DND-41 (cell line): ENCODE measurements at regions not wholly inside any gene's neighbourhood (a gene's known extent, or its start where the extent isn't known, plus 50 kb on each side); places are given as distances from the start of the nearest gene placed in this dataset.

Source experiments
- ATAC-seq: fragments of 200-7000 bp; cut with Tn5 transposase; 3 replicates; pipeline ENCODE4 v1.9.1; 2021; ENCODE audit warnings: low read depth; ENCODE audit not compliant: insufficient read depth
- DNase-seq: peaks from one replicate; pipeline ENCODE4 v3.0.0-alpha.2; 2020
- H2AFZ ChIP-seq: 2 replicates; pipeline ENCODE4 v1.6.0; 2012; ENCODE audit warnings: low read depth, low read length
- H3K27ac ChIP-seq: 2 replicates; pipeline ENCODE4 v1.5.1; 2012; ENCODE audit warnings: low read length, inconsistent platforms
- H3K27me3 ChIP-seq: fragments of 200-600 bp; sonication (generic); 2 replicates; pipeline ENCODE4 v1.6.0; 2012; ENCODE audit warnings: low read length, mild to moderate bottlenecking, inconsistent platforms; ENCODE audit not compliant: insufficient read depth, poor library complexity
- H3K36me3 ChIP-seq: 2 replicates; pipeline ENCODE4 v1.5.1; 2012; ENCODE audit warnings: low read length, inconsistent platforms; ENCODE audit not compliant: insufficient read depth
- H3K4me1 ChIP-seq: 2 replicates; pipeline ENCODE4 v1.5.1; 2012; ENCODE audit warnings: mild to moderate bottlenecking, low read length; ENCODE audit not compliant: insufficient read depth
- H3K4me2 ChIP-seq: 2 replicates; pipeline ENCODE4 v1.6.0; 2012; ENCODE audit warnings: mild to moderate bottlenecking, moderate library complexity, low read length, inconsistent platforms; ENCODE audit not compliant: insufficient read depth
- H3K4me3 ChIP-seq, 2 experiments: fragments of 200-600 bp in 1 of 2; shearing (Covaris generic) in 1 of 2; 2 replicates each; pipeline ENCODE4 v1.5.1; 2012 to 2016; ENCODE audit warnings: inconsistent platforms in 2 of 2, low read length in 2 of 2, mild to moderate bottlenecking in 2 of 2, low read depth in 1 of 2, moderate library complexity in 1 of 2
- H3K79me2 ChIP-seq: 2 replicates; pipeline ENCODE4 v1.6.0; 2012; ENCODE audit warnings: low read length, inconsistent platforms; ENCODE audit not compliant: insufficient read depth
- H3K9ac ChIP-seq: 2 replicates; pipeline ENCODE4 v1.6.0; 2012; ENCODE audit warnings: low read depth, mild to moderate bottlenecking, inconsistent platforms, low read length, moderate library complexity
- H3K9me3 ChIP-seq: 2 replicates; pipeline ENCODE4 v1.5.1; 2012; ENCODE audit warnings: low read length, moderate library complexity, mild to moderate bottlenecking, inconsistent platforms; ENCODE audit not compliant: insufficient read depth, severe bottlenecking
- H4K20me1 ChIP-seq: 2 replicates; pipeline ENCODE4 v1.6.0; 2012; ENCODE audit warnings: low read length; ENCODE audit not compliant: insufficient read depth
- EZH2 ChIP-seq: IDR thresholded peaks from 3 replicates; pipeline ENCODE4 v1.6.1; 2012; ENCODE audit warnings: borderline replicate concordance, low read depth, mild to moderate bottlenecking, moderate library complexity, low read length, inconsistent platforms; ENCODE audit not compliant: severe bottlenecking
- TF ChIP-seq, protein P1 (sequence below): IDR thresholded peaks from 2 replicates; pipeline ENCODE4 v1.5.1; 2012; ENCODE audit warnings: borderline replicate concordance, low read length, moderate library complexity, mild to moderate bottlenecking; ENCODE audit not compliant: poor library complexity, severe bottlenecking; ENCODE audit errors: extremely low read depth

DNA sequence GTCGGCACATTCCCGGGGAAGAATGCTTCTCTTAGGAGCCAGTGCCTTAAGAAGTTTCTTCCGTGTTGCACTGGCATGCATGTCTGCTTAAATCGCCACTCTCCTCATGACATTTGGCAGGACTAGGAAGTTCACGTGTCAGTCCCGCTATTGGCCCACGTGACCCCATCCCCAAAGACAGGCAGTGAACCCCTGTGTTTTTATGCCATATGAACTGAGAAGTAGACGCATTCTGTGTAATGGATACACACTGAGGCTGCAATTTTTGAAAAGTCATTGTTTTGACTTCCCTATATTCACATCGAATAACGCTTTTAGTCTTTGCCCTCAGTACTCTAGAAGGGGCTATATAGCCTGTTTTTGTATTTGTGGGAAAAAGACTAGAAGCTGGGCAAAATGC lies 125.6 kb upstream of the TBL1XR1 start:
- Histone ChIP-seq H3K4me2 (no peak overlapping the region), H3K27ac (no peak overlapping the region), H2AFZ (no peak overlapping the region), H3K27me3 (no peaks in the 10 kb centered on the region), H3K9ac (no peak overlapping the region), H3K4me1 (peaks cover 15% of the 10 kb centered on the region), H4K20me1 (no peaks in the 10 kb centered on the region), H3K79me2 (no peaks in the 10 kb centered on the region), H3K36me3 (no peaks in the 10 kb centered on the region), H3K9me3 (no peaks in the 10 kb centered on the region), H3K4me3 (no peak overlapping the region)
- DNase-seq (no peak), ATAC-seq (no peak)
- no peak for TF ChIP-seq EZH2
- TF ChIP-seq, protein P1, sequence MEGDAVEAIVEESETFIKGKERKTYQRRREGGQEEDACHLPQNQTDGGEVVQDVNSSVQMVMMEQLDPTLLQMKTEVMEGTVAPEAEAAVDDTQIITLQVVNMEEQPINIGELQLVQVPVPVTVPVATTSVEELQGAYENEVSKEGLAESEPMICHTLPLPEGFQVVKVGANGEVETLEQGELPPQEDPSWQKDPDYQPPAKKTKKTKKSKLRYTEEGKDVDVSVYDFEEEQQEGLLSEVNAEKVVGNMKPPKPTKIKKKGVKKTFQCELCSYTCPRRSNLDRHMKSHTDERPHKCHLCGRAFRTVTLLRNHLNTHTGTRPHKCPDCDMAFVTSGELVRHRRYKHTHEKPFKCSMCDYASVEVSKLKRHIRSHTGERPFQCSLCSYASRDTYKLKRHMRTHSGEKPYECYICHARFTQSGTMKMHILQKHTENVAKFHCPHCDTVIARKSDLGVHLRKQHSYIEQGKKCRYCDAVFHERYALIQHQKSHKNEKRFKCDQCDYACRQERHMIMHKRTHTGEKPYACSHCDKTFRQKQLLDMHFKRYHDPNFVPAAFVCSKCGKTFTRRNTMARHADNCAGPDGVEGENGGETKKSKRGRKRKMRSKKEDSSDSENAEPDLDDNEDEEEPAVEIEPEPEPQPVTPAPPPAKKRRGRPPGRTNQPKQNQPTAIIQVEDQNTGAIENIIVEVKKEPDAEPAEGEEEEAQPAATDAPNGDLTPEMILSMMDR, result no peak

DNA sequence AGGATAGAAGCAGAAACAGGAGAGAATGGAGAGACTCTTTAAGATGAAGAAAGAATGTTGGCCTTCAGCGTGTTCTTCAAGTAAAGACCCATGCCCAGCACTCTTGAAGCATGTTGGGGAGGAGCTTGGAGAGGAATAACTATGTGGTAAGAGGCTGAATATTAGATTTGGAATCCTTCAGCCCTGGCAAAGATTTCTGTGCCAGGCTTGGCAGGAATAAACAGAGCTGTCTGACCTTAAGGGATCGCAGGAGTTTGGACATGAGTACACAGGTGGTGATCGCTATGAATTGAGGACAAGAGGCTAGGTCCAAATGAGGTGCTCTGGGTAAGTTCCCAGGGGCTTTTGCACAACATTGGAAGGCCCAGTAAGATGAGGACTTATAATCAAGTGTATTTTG lies 132.6 kb upstream of the TBL1XR1 start:
- Histone ChIP-seq H3K27me3 (no peaks in the 10 kb centered on the region), H3K36me3 (no peaks in the 10 kb centered on the region), H3K9me3 (no peaks in the 10 kb centered on the region), H3K9ac (no peak overlapping the region), H3K4me3 (no peak overlapping the region), H3K4me2 (no peak overlapping the region), H2AFZ (no peak overlapping the region), H4K20me1 (no peaks in the 10 kb centered on the region), H3K79me2 (no peaks in the 10 kb centered on the region), H3K4me1 (no peaks in the 10 kb centered on the region), H3K27ac (no peak overlapping the region)
- TF ChIP-seq, protein P1, result no peak
- no peak for TF ChIP-seq EZH2
- no peak for ATAC-seq
- no peak for DNase-seq

DNA sequence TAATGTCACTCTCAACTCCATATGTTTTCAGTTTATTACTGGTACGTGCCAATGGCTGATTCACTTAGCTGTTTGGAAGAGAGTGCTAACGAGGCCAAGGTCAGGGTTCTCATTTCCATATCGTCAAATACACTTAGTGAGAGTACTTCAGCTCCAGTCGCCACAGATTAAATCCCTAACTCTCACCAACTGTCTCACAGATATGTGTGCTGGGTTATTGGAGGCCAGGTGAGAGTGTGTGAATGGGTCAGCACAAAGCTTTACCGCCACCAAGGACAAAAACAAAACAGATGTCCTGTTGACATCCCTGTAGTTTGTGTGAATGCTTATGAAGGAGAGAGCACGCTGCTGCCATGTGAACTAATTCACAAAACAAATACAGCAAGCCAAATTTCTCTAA lies 133.5 kb upstream of the TBL1XR1 start:
- Histone ChIP-seq H3K27ac (no peak overlapping the region), H3K4me3 (no peak overlapping the region), H3K36me3 (no peaks in the 10 kb centered on the region), H3K79me2 (no peaks in the 10 kb centered on the region), H3K9ac (no peak overlapping the region), H4K20me1 (no peaks in the 10 kb centered on the region), H2AFZ (no peak overlapping the region), H3K4me2 (no peak overlapping the region), H3K4me1 (no peaks in the 10 kb centered on the region), H3K9me3 (no peaks in the 10 kb centered on the region), H3K27me3 (no peaks in the 10 kb centered on the region)
- no peak for TF ChIP-seq EZH2
- TF ChIP-seq, protein P1, result no peak
- ATAC-seq, result no peak
- no peak for DNase-seq
